T-helper 2 cell (primary cell): ENCODE measurements at regions not wholly inside any gene's neighbourhood (a gene's known extent, or its start where the extent isn't known, plus 50 kb on each side); places are given as distances from the start of the nearest gene placed in this dataset.

Experiments
- DNase-seq, 5 experiments: peaks; one replicate each; pipeline versions ENCODE4 v3.0.0 to v3.0.0-alpha.2; 2012 to 2022

GRCh38 chr21:43271452-43272020 lies 102.7 kb downstream of the CRYAA start:
- no peak for DNase-seq

GRCh38 chr21:43270800-43271301 lies 102.0 kb downstream of the CRYAA start:
- no peak for DNase-seq

GRCh38 chr21:43269957-43270705 lies 101.3 kb downstream of the CRYAA start:
- no peak for DNase-seq

- peak in 4 of 5 experiments; percentile 12 to 39 (median 18) for DNase-seq
These were observed 100.6 kb downstream of the CRYAA start for GRCh38 chr21:43269440-43269839.

GRCh38 chr21:43268804-43269186 lies 100.0 kb downstream of the CRYAA start:
- DNase-seq: no peak

GRCh38 chr21:43268086-43268803 lies 99.4 kb downstream of the CRYAA start:
- DNase-seq: no peak

- no peak for DNase-seq
These were observed 98.7 kb downstream of the CRYAA start for GRCh38 chr21:43267391-43268085.

- no peak for DNase-seq
These were observed 97.7 kb downstream of the CRYAA start for GRCh38 chr21:43266534-43266933.

- DNase-seq: peak in 1 of 5 experiments; percentile 24
These were observed 93.6 kb downstream of the CRYAA start for GRCh38 chr21:43262427-43262826.
